Endometrial microvascular endothelial cells (primary cell): ENCODE measurements at regions not wholly inside any gene's neighbourhood (a gene's known extent, or its start where the extent isn't known, plus 50 kb on each side); places are given as distances from the start of the nearest gene placed in this dataset.

Experiments
- in situ Hi-C: cut with HindIII; loops from 2 replicates; pipeline ENCODE4 v1.10.0; 2017; ENCODE audit warnings: low sequenced_read_pairs, low pct_unique_long_range_greater_than_20kb; ENCODE audit errors: inconsistent ontology term

DNA sequence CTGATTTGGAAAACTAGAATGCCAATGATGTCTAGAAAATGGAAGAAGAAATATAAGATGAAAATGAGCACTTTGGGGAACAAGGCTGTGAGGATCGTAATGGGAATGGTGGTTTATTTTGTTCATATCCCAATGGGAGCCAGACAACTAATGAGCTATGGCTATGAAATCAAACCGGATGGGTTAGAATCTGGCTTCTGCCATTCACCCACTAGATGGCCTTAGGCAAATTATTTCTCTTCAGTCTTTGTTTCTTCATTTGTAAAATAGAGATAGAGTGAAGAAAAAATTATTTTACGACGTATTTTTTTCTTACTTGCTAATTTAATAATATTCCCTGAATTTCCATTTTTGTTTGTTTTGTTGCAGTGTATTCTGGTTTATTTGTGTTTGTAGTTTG, 572.1 kb upstream of the IGFBP3 start:
- in situ Hi-C loops: no loop called here

GRCh38 chr7:46492466-46492865, 571.4 kb upstream of the IGFBP3 start:
- in situ Hi-C loops: no loop called here

- in situ Hi-C loops: no loop called here
These were observed 569.3 kb upstream of the IGFBP3 start for GRCh38 chr7:46490406-46490805.

GRCh38 chr7:46489106-46489505, 568.0 kb upstream of the IGFBP3 start:
- in situ Hi-C loops: no loop called here

GRCh38 chr7:46488607-46489006, 567.5 kb upstream of the IGFBP3 start:
- in situ Hi-C loops: no loop called here

DNA sequence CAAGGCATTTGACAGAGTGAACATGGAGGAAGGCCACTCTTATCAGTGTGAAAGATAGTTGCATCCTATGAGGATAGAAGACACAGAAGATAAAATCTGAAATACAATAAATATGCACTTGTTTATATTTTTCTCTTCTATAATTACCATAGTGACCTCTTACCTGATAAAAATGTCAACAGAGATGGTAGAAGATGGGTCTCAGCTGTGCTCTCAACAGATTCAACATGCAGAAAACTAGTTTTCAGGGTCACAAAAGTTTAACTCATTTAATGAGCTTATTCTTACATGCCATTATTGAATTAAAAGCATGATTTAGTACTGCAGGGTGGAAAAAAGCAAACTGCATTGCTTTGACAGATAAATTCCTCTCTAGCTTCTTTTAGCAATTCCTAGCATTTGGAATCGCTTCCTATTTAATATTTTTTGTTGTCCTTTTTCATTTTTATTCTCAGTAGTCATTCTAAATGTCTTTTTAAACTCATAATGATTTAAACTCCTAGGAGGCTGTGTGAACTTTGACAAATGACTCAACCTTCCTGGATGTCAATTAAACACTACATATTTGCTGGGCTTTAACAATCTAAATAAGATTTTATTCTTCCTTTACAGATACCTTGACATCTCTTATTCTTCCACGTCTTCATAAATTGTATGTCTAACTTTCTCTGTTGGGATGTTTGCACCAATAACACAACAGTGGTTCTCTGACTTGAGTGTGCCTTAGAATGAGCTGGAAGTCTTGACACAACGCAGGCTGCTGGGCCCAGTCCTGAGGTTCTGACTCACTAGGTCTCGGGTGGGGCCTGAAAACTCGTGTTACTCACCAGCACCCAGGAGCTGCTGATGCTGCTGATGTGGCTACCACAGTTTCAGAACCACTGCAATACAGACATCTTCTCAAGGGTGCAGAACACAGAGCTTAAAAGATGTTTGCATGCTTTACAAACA, 565.5 kb upstream of the IGFBP3 start:
- in situ Hi-C loops: no loop called here

GRCh38 chr7:46485481-46486065, 564.5 kb upstream of the IGFBP3 start:
- in situ Hi-C loops: no loop called here

DNA sequence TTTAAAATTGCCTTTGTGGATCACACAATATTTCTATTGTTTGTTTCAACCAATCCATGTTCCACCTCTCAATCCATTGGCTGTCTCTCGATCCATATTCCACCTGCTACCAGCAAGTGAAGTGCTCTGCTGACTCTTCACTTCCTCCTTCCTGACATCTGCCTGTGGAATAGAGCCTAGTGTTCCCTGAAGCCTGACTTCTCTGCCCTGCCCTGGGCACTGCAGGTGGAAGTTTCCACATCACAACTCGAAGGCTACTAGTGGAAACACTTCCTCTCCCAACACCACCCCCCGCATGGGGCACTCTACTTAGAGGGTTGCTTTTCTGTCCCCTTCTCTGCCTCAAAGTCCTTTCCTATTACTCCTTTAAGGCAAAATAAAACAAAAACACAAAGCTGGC, 563.8 kb upstream of the IGFBP3 start:
- in situ Hi-C loops: no loop called here

DNA sequence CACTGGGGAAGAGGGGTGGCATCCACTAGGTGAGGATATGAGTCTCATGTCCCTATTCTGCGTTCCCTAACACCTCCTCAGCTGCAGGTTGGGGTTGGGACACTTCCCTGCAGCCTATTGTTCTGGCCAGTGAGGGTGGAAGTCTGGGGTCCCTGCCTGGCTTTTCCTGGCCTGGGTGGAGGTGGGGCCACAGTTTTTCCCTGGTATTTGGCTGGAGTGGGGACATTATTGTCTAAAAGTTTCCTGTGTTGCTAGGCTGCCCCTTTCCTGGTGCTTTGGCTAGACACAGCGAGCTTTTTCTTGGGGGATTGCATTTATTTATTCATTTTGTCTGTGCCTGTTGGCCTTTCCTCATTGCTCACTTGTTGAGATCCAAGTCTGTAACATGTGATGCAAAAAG, 559.5 kb upstream of the IGFBP3 start:
- in situ Hi-C loops: no loop called here

- in situ Hi-C loops: no loop called here
These were observed 558.6 kb upstream of the IGFBP3 start for GRCh38 chr7:46479680-46480079.

DNA sequence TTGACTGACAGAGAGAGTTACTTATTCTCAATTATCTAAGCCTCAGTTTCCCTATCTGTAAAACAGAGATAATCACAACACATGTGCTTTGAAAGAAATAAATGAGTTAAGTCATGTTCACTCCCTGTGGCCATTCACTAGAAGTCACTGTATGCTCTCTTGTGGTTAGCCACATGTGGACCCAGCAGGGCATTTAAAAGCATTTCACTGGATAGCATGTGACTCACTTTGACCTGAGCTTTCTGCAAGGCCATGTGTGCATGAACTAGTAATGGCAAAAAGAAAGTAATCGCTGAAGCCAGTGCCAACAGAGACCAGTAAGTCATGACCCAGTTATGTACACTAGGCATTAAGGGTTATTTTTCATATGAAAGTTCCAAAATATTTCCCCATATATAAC, 557.0 kb upstream of the IGFBP3 start:
- in situ Hi-C loops: no loop called here

- in situ Hi-C loops: no loop called here
These were observed 547.8 kb upstream of the IGFBP3 start for GRCh38 chr7:46468753-46469356.

- in situ Hi-C loops: no loop called here
These were observed 542.1 kb upstream of the IGFBP3 start for GRCh38 chr7:46463170-46463569.

- in situ Hi-C loops: no loop called here
These were observed 540.3 kb upstream of the IGFBP3 start for GRCh38 chr7:46461334-46461777.

DNA sequence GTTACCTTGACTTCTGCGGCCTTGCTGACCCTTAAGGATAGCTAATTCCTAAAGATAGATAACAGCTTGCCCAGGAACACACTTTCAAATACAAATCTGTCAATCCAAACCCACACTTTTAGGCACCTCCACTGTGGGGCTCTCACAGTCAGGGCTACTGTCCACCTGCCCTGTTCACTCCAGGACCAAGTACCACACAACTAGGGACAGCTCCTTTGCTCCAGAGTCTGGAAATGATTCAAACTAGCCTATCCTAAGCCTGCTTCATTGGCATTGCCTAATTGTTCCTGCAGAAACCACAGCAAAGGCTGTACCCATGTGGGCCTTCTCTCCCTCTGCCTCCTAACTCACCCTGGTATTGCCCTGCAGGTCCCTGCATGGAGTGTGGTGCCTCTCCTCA, 538.9 kb upstream of the IGFBP3 start:
- in situ Hi-C loops: no loop called here

GRCh38 chr7:46454816-46455215, 533.7 kb upstream of the IGFBP3 start:
- in situ Hi-C loops: no loop called here

DNA sequence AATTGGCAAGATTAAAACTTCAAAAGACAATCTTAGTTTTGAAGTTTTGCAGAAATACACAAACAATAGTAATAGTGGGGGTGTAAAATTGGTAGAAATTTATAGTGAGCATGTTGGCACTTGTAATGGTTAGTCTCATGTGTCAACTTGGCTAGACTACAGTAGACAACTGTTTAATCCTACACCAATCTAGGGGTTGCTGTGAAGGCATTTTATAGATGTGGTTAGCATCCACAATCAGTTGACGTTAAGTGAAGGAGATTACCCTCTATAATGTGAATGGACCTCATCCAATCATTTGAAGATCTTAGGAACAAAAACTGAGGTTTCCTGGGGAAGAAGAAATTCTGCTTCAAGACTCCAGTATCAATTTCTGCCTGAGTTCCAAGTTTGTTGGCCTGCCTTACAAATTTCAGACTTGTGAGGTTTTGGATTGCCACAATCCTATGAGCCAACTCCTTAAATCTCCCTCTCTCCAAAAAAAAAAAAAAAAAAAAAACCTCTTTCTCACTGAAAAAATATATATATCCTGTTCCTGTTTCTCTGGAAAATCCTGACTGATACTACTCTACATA, 531.6 kb upstream of the IGFBP3 start:
- in situ Hi-C loops: no loop called here

GRCh38 chr7:46451846-46452245, 530.8 kb upstream of the IGFBP3 start:
- in situ Hi-C loops: no loop called here

- in situ Hi-C loops: no loop called here
These were observed 529.8 kb upstream of the IGFBP3 start for GRCh38 chr7:46450886-46451285.

DNA sequence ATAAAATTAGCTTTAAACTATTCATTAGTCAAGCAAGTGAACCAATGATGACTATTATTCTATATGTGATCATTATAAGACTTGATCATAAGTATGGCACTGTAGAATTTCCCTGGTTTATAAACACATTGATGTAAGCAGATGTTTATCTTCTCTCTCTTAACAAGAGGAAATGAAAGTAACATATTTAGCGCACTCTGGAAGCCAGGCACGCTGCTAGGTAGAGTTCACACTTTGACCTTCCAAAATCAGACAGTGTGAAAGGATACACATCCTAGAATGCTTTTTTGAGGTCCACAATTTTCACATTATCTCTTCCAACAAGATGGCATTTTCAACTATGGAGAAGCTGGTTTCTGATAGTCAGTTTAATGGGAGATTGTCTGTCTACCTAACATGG, 529.4 kb upstream of the IGFBP3 start:
- in situ Hi-C loops: no loop called here
